Cardiac muscle cell (in vitro differentiated cells and primary cell): ENCODE measurements at regions not wholly inside any gene's neighbourhood (a gene's known extent, or its start where the extent isn't known, plus 50 kb on each side); places are given as distances from the start of the nearest gene placed in this dataset.
A peak's percentile ranks its signal among the peaks of the same experiment; 100 is the strongest.

Experiments
- DNase-seq, 2 donors: peaks; one replicate each; pipeline versions ENCODE4 v3.0.0 to v3.0.0-alpha.2; 2010 to 2017; ENCODE audit warnings: low read depth in 1 of 2, low spot score in 1 of 2
- H3K27ac ChIP-seq: fragments of 200-600 bp; sonication (generic); 2 replicates; pipeline ENCODE4 v1.5.1; 2016
- H3K27me3 ChIP-seq: fragments of 200-600 bp; sonication (generic); 2 replicates; pipeline ENCODE4 v1.6.0; 2016; ENCODE audit warnings: control low read depth
- H3K36me3 ChIP-seq: fragments of 200-600 bp; sonication (generic); 2 replicates; pipeline ENCODE4 v1.5.1; 2016; ENCODE audit warnings: control low read depth
- H3K4me1 ChIP-seq: fragments of 200-600 bp; sonication (generic); 2 replicates; pipeline ENCODE4 v1.8.1; 2017; ENCODE audit warnings: low read depth, mild to moderate bottlenecking, mixed run types
- H3K4me3 ChIP-seq: fragments of 200-600 bp; sonication (generic); 2 replicates; pipeline ENCODE4 v1.5.1; 2016; ENCODE audit warnings: mild to moderate bottlenecking
- H3K9me3 ChIP-seq: fragments of 200-600 bp; sonication (generic); 2 replicates; pipeline ENCODE4 v1.5.1; 2017; ENCODE audit warnings: low read depth, mild to moderate bottlenecking, control low read depth
- CTCF ChIP-seq: IDR thresholded peaks from 2 replicates; pipeline ENCODE4 v1.5.1; 2012; ENCODE audit warnings: low read depth, mild to moderate bottlenecking, low read length

GRCh38 chr4:155571184-155571944 is 95.3 kb upstream of the GUCY1A1 start:
- Histone ChIP-seq H3K27me3 (no peaks in the 10 kb centered on the region), H3K36me3 (no peaks in the 10 kb centered on the region), H3K4me3 (no peak overlapping the region), H3K27ac (no peak overlapping the region), H3K4me1 (peaks cover 8% of the 10 kb centered on the region), H3K9me3 (no peaks in the 10 kb centered on the region)
- DNase-seq, result peak; percentile 27 to 59
- no peak for TF ChIP-seq CTCF

- no peaks in the 10 kb centered on the region for H3K9me3 ChIP-seq
- no peaks in the 10 kb centered on the region for H3K27me3 ChIP-seq
- H3K4me3 ChIP-seq, result no peak overlapping the region
- DNase-seq, result no peak
- peaks cover 8% of the 10 kb centered on the region for H3K4me1 ChIP-seq
- no peaks in the 10 kb centered on the region for H3K36me3 ChIP-seq
- TF ChIP-seq CTCF, result no peak
- H3K27ac ChIP-seq, result no peak overlapping the region
Measured at GRCh38 chr4:155570661-155571060, 96.0 kb upstream of the GUCY1A1 start.

DNA sequence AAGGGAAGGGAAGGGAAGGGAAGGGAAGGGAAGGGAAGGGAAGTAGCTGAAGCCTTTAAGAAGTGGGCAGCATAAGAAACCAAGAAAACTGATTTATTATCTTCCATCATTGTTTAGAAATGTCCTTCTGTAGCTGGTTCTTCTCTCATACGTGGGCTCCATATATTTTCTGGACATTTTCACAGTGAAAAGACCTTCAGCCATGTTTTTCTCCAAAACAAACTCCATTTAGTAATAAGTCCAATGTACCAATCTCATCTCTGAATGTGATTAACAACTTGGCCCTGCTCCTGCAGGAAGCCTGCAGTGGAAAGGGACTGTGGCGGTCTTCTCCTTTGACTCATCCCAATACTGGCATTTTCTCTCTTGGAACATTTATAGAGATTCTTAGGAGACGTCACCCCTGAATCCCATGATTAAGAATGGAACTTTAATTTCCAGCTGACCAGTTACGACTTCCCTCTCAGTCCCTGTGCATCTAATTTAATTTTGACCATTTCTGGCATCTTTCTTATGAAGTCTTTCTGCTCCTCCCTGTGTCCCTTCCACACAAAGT is 96.6 kb upstream of the GUCY1A1 start:
- Histone ChIP-seq H3K36me3 (no peaks in the 10 kb centered on the region), H3K4me1 (peaks cover 8% of the 10 kb centered on the region), H3K4me3 (no peak overlapping the region), H3K27ac (no peak overlapping the region), H3K9me3 (no peaks in the 10 kb centered on the region), H3K27me3 (no peaks in the 10 kb centered on the region)
- peak in 1 of 2 donors; percentile 73 for DNase-seq
- TF ChIP-seq CTCF, result no peak

DNA sequence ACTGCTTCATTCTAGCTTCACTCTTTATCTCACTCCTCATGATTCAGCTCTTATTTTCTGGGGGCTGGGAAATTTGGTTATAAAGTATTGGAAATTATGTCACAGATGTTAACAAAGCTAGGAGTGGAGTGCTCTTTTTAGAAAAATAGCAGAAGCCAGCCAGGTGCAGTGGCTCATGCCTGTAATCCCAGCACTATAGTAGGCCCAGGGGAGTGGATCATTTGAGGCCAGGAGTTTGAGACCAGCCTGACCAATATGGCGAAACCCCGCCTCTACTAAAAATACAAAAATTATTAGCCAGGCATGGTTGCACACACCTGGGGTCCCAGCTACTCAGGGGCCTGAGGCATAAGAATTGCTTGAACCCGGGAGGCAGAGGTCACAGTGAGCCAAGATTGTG is 97.2 kb upstream of the GUCY1A1 start:
- Histone ChIP-seq H3K9me3 (no peaks in the 10 kb centered on the region), H3K27ac (no peak overlapping the region), H3K4me1 (peaks cover 8% of the 10 kb centered on the region), H3K27me3 (no peaks in the 10 kb centered on the region), H3K4me3 (no peak overlapping the region), H3K36me3 (no peaks in the 10 kb centered on the region)
- no peak for TF ChIP-seq CTCF
- DNase-seq, result no peak

DNA sequence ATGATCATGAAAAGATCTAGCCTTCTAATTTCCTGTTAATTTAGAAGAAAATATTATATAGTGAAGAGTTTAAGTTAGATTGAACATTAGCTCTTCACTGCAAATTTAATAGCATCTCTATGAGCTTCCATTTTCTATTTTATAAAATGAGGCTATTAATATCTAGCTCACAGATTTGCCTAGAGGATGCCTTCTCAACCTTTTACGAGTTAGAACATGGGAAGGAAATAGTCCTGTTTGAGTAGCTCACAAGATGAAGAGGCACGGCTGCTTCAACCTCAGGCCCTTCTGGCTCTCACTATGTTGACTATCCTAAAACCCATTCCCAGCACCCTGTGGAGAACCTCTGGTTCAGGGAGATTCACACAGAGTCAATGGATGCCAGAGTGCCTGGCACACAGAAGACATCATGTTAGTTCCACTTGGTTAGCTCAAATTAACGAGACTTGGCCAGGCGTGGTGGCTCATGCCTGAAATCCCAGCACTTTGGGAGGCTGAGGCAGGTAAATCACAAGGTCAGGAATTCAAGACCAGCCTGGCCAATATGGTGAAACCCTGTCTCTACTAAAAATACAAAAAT is 97.9 kb upstream of the GUCY1A1 start:
- H3K9me3 ChIP-seq, result no peaks in the 10 kb centered on the region
- DNase-seq, result no peak
- H3K27ac ChIP-seq, result no peak overlapping the region
- no peaks in the 10 kb centered on the region for H3K27me3 ChIP-seq
- H3K4me1 ChIP-seq, result peaks cover 8% of the 10 kb centered on the region
- H3K4me3 ChIP-seq, result no peak overlapping the region
- TF ChIP-seq CTCF, result no peak
- H3K36me3 ChIP-seq, result no peaks in the 10 kb centered on the region
